IMR-90 (cell line): ENCODE measurements at regions not wholly inside any gene's neighbourhood (a gene's known extent, or its start where the extent isn't known, plus 50 kb on each side); places are given as distances from the start of the nearest gene placed in this dataset.

ENCODE experiments used
- ATAC-seq: fragments of 200-7000 bp; cut with Tn5 transposase; 2 replicates; pipeline ENCODE4 v1.9.1; 2020; ENCODE audit warnings: low read depth, mild to moderate bottlenecking, moderate library complexity
- BruUV-seq: library from RNA; stranded (reverse); fragments of 400-500 nt; replicated peaks from 2 replicates; lab custom pipeline; 2021; lab: Mats Ljungman, UMichigan
- CTCF ChIA-PET: fragments of 300-600 bp; formaldehyde crosslinking; extraction: SDS; loops from one replicate; lab custom pipeline; 2021; ENCODE audit warnings: antibody characterized with exemption; lab: Yijun Ruan, JAX
- POLR2A ChIA-PET: fragments of 300-600 bp; sonication (Branson Sonifier 250); formaldehyde crosslinking; loops from one replicate; lab custom pipeline; 2022; ENCODE audit warnings: antibody characterized with exemption; ENCODE audit not compliant: unreplicated experiment; lab: Charles Lee
- DNase-seq: peaks from one replicate; pipeline ENCODE4 v3.0.0; 2013
- H2AFZ ChIP-seq: replicated peaks from 2 replicates; pipeline ENCODE3; 2013; ENCODE audit warnings: low read length, mild to moderate bottlenecking; ENCODE audit not compliant: poor library complexity
- H2AK5ac ChIP-seq: 2 replicates; pipeline ENCODE4 v1.6.1; 2013; ENCODE audit warnings: low read depth, low read length, inconsistent platforms
- H2AK9ac ChIP-seq: replicated peaks from 2 replicates; pipeline ENCODE3; 2013; ENCODE audit warnings: mild to moderate bottlenecking, low read depth, low read length, moderate library complexity; ENCODE audit not compliant: poor library complexity
- H2BK120ac ChIP-seq: 2 replicates; pipeline ENCODE4 v1.6.1; 2013; ENCODE audit warnings: low read depth, low read length, inconsistent platforms
- H2BK15ac ChIP-seq: 3 replicates; pipeline ENCODE4 v1.6.1; 2013; ENCODE audit warnings: low read depth, low read length, inconsistent platforms
- H2BK20ac ChIP-seq: 2 replicates; pipeline ENCODE4 v1.6.1; 2013; ENCODE audit warnings: low read depth, mild to moderate bottlenecking, inconsistent platforms, low read length, moderate library complexity
- H2BK5ac ChIP-seq: 2 replicates; pipeline ENCODE4 v1.6.1; 2013; ENCODE audit warnings: mild to moderate bottlenecking, low read depth, low read length, inconsistent platforms; ENCODE audit not compliant: poor library complexity, severe bottlenecking
- H3K14ac ChIP-seq: replicated peaks from 2 replicates; pipeline ENCODE4 v1.6.1; 2013; ENCODE audit warnings: low read depth, low read length, inconsistent platforms
- H3K18ac ChIP-seq: 2 replicates; pipeline ENCODE4 v1.6.1; 2013; ENCODE audit warnings: low read depth, low read length, control low read depth
- H3K23ac ChIP-seq: 2 replicates; pipeline ENCODE4 v1.6.1; 2013; ENCODE audit warnings: low read depth, low read length, inconsistent platforms
- H3K27ac ChIP-seq: 2 replicates; pipeline ENCODE4 v1.5.1; 2013; ENCODE audit warnings: mild to moderate bottlenecking, control low read depth, low read length; ENCODE audit not compliant: insufficient read depth
- H3K27me3 ChIP-seq: 2 replicates; pipeline ENCODE4 v1.6.1; 2013; ENCODE audit warnings: low read length; ENCODE audit not compliant: control insufficient read depth, insufficient read depth
- H3K36me3 ChIP-seq: 2 replicates; pipeline ENCODE4 v1.6.1; 2013; ENCODE audit warnings: low read length, mixed read lengths; ENCODE audit not compliant: control insufficient read depth, insufficient read depth
- H3K4ac ChIP-seq: 2 replicates; pipeline ENCODE4 v1.6.1; 2013; ENCODE audit warnings: low read depth, low read length, inconsistent platforms
- H3K4me1 ChIP-seq: 2 replicates; pipeline ENCODE4 v1.6.1; 2013; ENCODE audit warnings: low read length, mixed read lengths; ENCODE audit not compliant: control insufficient read depth, insufficient read depth
- H3K4me2 ChIP-seq: 2 replicates; pipeline ENCODE4 v1.6.1; 2013; ENCODE audit warnings: low read depth, mild to moderate bottlenecking, control low read depth, low read length, moderate library complexity
- H3K4me3 ChIP-seq: 2 replicates; pipeline ENCODE4 v1.5.1; 2013; ENCODE audit warnings: low read depth, mild to moderate bottlenecking, control low read depth, low read length, moderate library complexity; ENCODE audit not compliant: insufficient read depth
- H3K56ac ChIP-seq: 2 replicates; pipeline ENCODE4 v1.6.1; 2013; ENCODE audit warnings: low read length, inconsistent platforms; ENCODE audit not compliant: insufficient read depth; ENCODE audit errors: extremely low read depth
- H3K79me1 ChIP-seq, 2 experiments: 2 replicates each; pipeline ENCODE4 v1.6.1; 2013; ENCODE audit warnings: low read length in 2 of 2, inconsistent platforms in 1 of 2, low read depth in 1 of 2
- H3K9ac ChIP-seq: 2 replicates; pipeline ENCODE4 v1.6.1; 2013; ENCODE audit warnings: low read depth, low read length, control low read depth
- H3K9me1 ChIP-seq: 2 replicates; pipeline ENCODE4 v1.6.1; 2013; ENCODE audit warnings: low read length, inconsistent platforms; ENCODE audit not compliant: insufficient read depth
- H3K9me3 ChIP-seq: 2 replicates; pipeline ENCODE4 v1.6.1; 2013; ENCODE audit warnings: low read length; ENCODE audit not compliant: control insufficient read depth, insufficient read depth
- H4K20me1 ChIP-seq: 2 replicates; pipeline ENCODE4 v1.6.1; 2013; ENCODE audit warnings: low read length, inconsistent platforms; ENCODE audit not compliant: insufficient read depth
- H4K5ac ChIP-seq: 2 replicates; pipeline ENCODE4 v1.6.1; 2013; ENCODE audit warnings: mild to moderate bottlenecking, low read depth, low read length, control low read depth
- H4K8ac ChIP-seq, 2 experiments: 2 replicates each; pipeline ENCODE4 v1.6.1; 2013; ENCODE audit warnings: low read depth in 2 of 2, low read length in 2 of 2, control low read depth in 1 of 2, inconsistent platforms in 1 of 2
- H4K91ac ChIP-seq: 2 replicates; pipeline ENCODE4 v1.6.1; 2013; ENCODE audit warnings: low read depth, low read length, inconsistent platforms; ENCODE audit not compliant: insufficient read depth
- BHLHE40 ChIP-seq: fragments of 150-350 bp; IDR thresholded peaks from 2 replicates; pipeline ENCODE4 v1.6.1; 2016; ENCODE audit warnings: mild to moderate bottlenecking, low read depth, low read length
- CEBPB ChIP-seq: IDR thresholded peaks from 2 replicates; pipeline ENCODE4 v1.6.1; 2012; ENCODE audit warnings: low read depth, low read length, improper control_type of control experiment
- CHD1 ChIP-seq: IDR thresholded peaks from 2 replicates; pipeline ENCODE4 v1.6.1; 2012; ENCODE audit warnings: low read depth, low read length, improper control_type of control experiment
- ELK1 ChIP-seq: fragments of 150-350 bp; IDR thresholded peaks from 2 replicates; pipeline ENCODE4 v1.6.1; 2016; ENCODE audit warnings: low read depth, mild to moderate bottlenecking, low read length, moderate library complexity, borderline replicate concordance
- FOS ChIP-seq: fragments of 150-350 bp; IDR thresholded peaks from 2 replicates; pipeline ENCODE4 v1.6.1; 2016; ENCODE audit warnings: low read depth, low read length
- MAFK ChIP-seq: IDR thresholded peaks from 2 replicates; pipeline ENCODE4 v1.6.1; 2012; ENCODE audit warnings: low read depth, low read length, improper control_type of control experiment
- MAZ ChIP-seq: IDR thresholded peaks from 2 replicates; pipeline ENCODE4 v1.6.1; 2012; ENCODE audit warnings: low read depth, mild to moderate bottlenecking, low read length, improper control_type of control experiment, moderate library complexity, borderline replicate concordance
- MXI1 ChIP-seq: IDR thresholded peaks from 2 replicates; pipeline ENCODE4 v1.6.1; 2012; ENCODE audit warnings: low read depth, mild to moderate bottlenecking, low read length, moderate library complexity, borderline replicate concordance
- NFE2L2 ChIP-seq: fragments of 150-350 bp; IDR thresholded peaks from 2 replicates; pipeline ENCODE4 v1.6.1; 2016; ENCODE audit warnings: low read depth, mild to moderate bottlenecking, low read length
- POLR2A ChIP-seq: IDR thresholded peaks from 2 replicates; pipeline ENCODE4 v1.6.1; 2012; ENCODE audit warnings: mild to moderate bottlenecking, low read depth, low read length
- RAD21 ChIP-seq: IDR thresholded peaks from 2 replicates; pipeline ENCODE4 v1.6.1; 2012; ENCODE audit warnings: low read length, improper control_type of control experiment
- RCOR1 ChIP-seq: IDR thresholded peaks from 2 replicates; pipeline ENCODE4 v1.6.1; 2012; ENCODE audit warnings: mild to moderate bottlenecking, low read length, improper control_type of control experiment; ENCODE audit not compliant: insufficient replicate concordance
- RFX5 ChIP-seq: IDR thresholded peaks from 2 replicates; pipeline ENCODE4 v1.8.0; 2012; ENCODE audit warnings: low read depth, mild to moderate bottlenecking, low read length, moderate library complexity
- SMC3 ChIP-seq: fragments of 150-350 bp; IDR thresholded peaks from 2 replicates; pipeline ENCODE4 v1.6.1; 2016; ENCODE audit warnings: low read depth, mild to moderate bottlenecking, antibody characterized with exemption, low read length, moderate library complexity
- USF2 ChIP-seq: fragments of 150-350 bp; IDR thresholded peaks from 2 replicates; pipeline ENCODE4 v1.6.1; 2017; ENCODE audit warnings: mild to moderate bottlenecking, antibody characterized with exemption, low read length, low read depth
- WGBS, 2 experiments: methylation state at CpG; one replicate each; pipeline versions ENCODE4 v1.1.5 to v1.1.7; 2013; ENCODE audit warnings: missing lambda C conversion rate in 2 of 2; ENCODE audit not compliant: insufficient read length in 1 of 2; ENCODE audit errors: extremely low coverage in 2 of 2; 5-methylcytosine and 5-hydroxymethylcytosine counted together
- dilution Hi-C: fragments of 300-500 bp; cut with HindIII; formaldehyde crosslinking; loops from one replicate; pipeline ENCODE4 v1.14.3; 2018; ENCODE audit warnings: low sequenced_read_pairs; ENCODE audit not compliant: unreplicated experiment
- in situ Hi-C: fragments of 300-500 bp; cut with MboI; formaldehyde crosslinking; loops from 3 replicates; pipeline ENCODE4 v1.14.3; 2019; ENCODE audit warnings: low sequenced_read_pairs, inconsistent platforms, mixed read lengths
- intact Hi-C: fragments of 100-400 bp; cut with micrococcal nuclease; formaldehyde crosslinking; loops from 2 replicates; pipeline ENCODE4 v1.10.0; 2022
- TF ChIP-seq, protein P1 (sequence below): conservative IDR thresholded peaks from 2 replicates; pipeline ENCODE4 v1.5.1; 2012; ENCODE audit warnings: mild to moderate bottlenecking, low read depth, low read length, improper control_type of control experiment

DNA sequence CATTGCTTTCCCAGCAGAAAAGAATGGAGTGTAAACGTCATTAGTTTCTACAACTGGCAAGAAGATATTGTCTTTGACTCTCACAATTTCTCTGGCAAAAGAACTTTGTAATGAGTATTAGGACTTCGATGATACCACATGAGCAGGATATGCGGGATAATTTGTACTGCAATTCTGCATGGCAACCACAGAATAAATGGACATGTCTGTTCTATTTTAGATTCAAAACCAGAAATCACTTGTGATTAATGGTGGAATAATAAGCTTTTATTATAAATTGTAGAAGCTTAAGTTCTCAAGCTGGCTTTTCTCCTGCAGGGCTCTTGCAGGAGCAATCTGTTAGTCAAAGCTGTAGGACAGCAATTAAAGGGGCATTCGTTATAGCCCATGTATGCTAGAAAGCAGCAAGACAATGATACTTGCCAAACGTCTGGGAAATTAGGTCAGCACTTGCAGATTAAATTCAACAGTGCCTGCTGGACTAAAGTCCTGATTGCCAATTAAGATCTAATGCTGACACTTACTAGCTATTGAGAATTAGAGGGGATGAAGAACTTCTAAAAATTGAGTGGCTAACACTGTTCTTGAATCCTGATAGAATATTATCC is 177.9 kb downstream of the PTH2R start:
- Histone ChIP-seq H3K4me3 (no peak overlapping the region), H3K4me2 (no peak overlapping the region), H3K23ac (no peak overlapping the region), H2AFZ (no peak overlapping the region), H3K4ac (no peak overlapping the region), H3K27me3 (no peaks in the 10 kb centered on the region), H2BK120ac (no peak overlapping the region), H3K14ac (no peak overlapping the region), H4K20me1 (no peaks in the 10 kb centered on the region), H3K9ac (no peak overlapping the region), H4K8ac (no peak overlapping the region), H2BK15ac (no peak overlapping the region), H3K9me1 (no peaks in the 10 kb centered on the region), H3K79me1 (no peaks in the 10 kb centered on the region), H3K27ac (no peak overlapping the region), H3K9me3 (peaks cover 5% of the 10 kb centered on the region), H2BK5ac (no peak overlapping the region), H4K5ac (no peak overlapping the region), H3K56ac (no peak overlapping the region), H3K4me1 (no peaks in the 10 kb centered on the region), H3K18ac (no peak overlapping the region), H4K91ac (no peak overlapping the region), H2AK5ac (no peak overlapping the region), H3K36me3 (no peaks in the 10 kb centered on the region), H2BK20ac (no peak overlapping the region), H2AK9ac (no peak overlapping the region)
- POLR2A ChIA-PET: no interaction called here
- WGBS, 2 experiments: 40% methylated on average over 1 of the region's 5 CpGs; no CpG with 5 or more reads in 1 of the 2 experiments
- no TSS peak for BruUV-seq
- CTCF ChIA-PET: no interaction called here
- intact Hi-C loops (no loop called here), in situ Hi-C loops (no loop called here), dilution Hi-C loops (no loop called here)
- TF ChIP-seq RAD21 (no peak), MAZ (no peak), MXI1 (no peak), USF2 (no peak), NFE2L2 (no peak), CEBPB (no peak), POLR2A (no peak), RFX5 (no peak), RCOR1 (no peak), CHD1 (no peak), SMC3 (no peak), MAFK (no peak), FOS (no peak), BHLHE40 (no peak), ELK1 (no peak)
- TF ChIP-seq, protein P1, sequence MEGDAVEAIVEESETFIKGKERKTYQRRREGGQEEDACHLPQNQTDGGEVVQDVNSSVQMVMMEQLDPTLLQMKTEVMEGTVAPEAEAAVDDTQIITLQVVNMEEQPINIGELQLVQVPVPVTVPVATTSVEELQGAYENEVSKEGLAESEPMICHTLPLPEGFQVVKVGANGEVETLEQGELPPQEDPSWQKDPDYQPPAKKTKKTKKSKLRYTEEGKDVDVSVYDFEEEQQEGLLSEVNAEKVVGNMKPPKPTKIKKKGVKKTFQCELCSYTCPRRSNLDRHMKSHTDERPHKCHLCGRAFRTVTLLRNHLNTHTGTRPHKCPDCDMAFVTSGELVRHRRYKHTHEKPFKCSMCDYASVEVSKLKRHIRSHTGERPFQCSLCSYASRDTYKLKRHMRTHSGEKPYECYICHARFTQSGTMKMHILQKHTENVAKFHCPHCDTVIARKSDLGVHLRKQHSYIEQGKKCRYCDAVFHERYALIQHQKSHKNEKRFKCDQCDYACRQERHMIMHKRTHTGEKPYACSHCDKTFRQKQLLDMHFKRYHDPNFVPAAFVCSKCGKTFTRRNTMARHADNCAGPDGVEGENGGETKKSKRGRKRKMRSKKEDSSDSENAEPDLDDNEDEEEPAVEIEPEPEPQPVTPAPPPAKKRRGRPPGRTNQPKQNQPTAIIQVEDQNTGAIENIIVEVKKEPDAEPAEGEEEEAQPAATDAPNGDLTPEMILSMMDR: no peak
- DNase-seq (no peak), ATAC-seq (no peak)
